ENCODE measurements at regions not wholly inside any gene's neighbourhood (a gene's known extent, or its start where the extent isn't known, plus 50 kb on each side); places are given as distances from the start of the nearest gene placed in this dataset.

- Histone ChIP-seq H3K36me3 (ENCODE audit: insufficient read depth, low read length) (no peaks in the 10 kb centered on the region), H4K20me1 (ENCODE audit: insufficient read depth, low read length) (no peaks in the 10 kb centered on the region), H3K79me2 (ENCODE audit: insufficient read depth, low read length) (no peaks in the 10 kb centered on the region), H3K4me1 (ENCODE audit: insufficient read depth, low read length) (no peaks in the 10 kb centered on the region), H3K27me3 (ENCODE audit: insufficient read depth, low read length) (no peaks in the 10 kb centered on the region), H3K4me2 (ENCODE audit: low read length) (no peak overlapping the region), H3K9ac (ENCODE audit: low read length) (no peak overlapping the region), H3K4me3 (ENCODE audit: insufficient read depth, low read depth, low read length) (no peak overlapping the region), H3K9me3 (ENCODE audit: insufficient read depth, low read depth, low read length) (no peaks in the 10 kb centered on the region), H3K27ac (ENCODE audit: low read depth, low read length) (no peak overlapping the region), H2AFZ (ENCODE audit: low read depth, low read length) (no peak overlapping the region)
- no peak overlapping the region for H3K27ac Mint-ChIP-seq (ENCODE audit: unreplicated experiment)
- H3K4me3 Mint-ChIP-seq (ENCODE audit: unreplicated experiment), result no peak overlapping the region
- no peaks in the 10 kb centered on the region for H3K4me1 Mint-ChIP-seq (ENCODE audit: low read depth, unreplicated experiment)
- no peaks in the 10 kb centered on the region for H3K36me3 Mint-ChIP-seq (ENCODE audit: low read depth, unreplicated experiment)
- peaks cover 2% of the 10 kb centered on the region for H3K9me3 Mint-ChIP-seq (ENCODE audit: unreplicated experiment)
- DNase-seq (ENCODE audit: low read depth) (no peak), FAIRE-seq (no peak)
- H3K27me3 Mint-ChIP-seq (ENCODE audit: low read depth, unreplicated experiment), result no peaks in the 10 kb centered on the region
- no peak for TF ChIP-seq EZH2 (IDR thresholded peaks at IDR 0.05; ENCODE audit: insufficient read depth, low read length)
- no peak for TF ChIP-seq CTCF (IDR thresholded peaks at IDR 0.05; ENCODE audit: insufficient read depth, low read depth, low read length)
Observed at GRCh38 chr3:176505878-176506621, 691.2 kb downstream of the TBL1XR1 start.

GRCh38 chr3:176491084-176491483 lies 706.2 kb downstream of the TBL1XR1 start:
- H3K36me3 ChIP-seq (ENCODE audit: insufficient read depth, low read length), result no peaks in the 10 kb centered on the region
- Mint-ChIP-seq H3K27me3 (ENCODE audit: low read depth, unreplicated experiment) (no peaks in the 10 kb centered on the region), H3K9me3 (ENCODE audit: unreplicated experiment) (no peaks in the 10 kb centered on the region), H3K4me3 (ENCODE audit: unreplicated experiment) (no peak overlapping the region), H3K4me1 (ENCODE audit: low read depth, unreplicated experiment) (peaks cover 3% of the 10 kb centered on the region), H3K27ac (ENCODE audit: unreplicated experiment) (no peak overlapping the region), H3K36me3 (ENCODE audit: low read depth, unreplicated experiment) (no peaks in the 10 kb centered on the region)
- no peak for FAIRE-seq
- H4K20me1 ChIP-seq (ENCODE audit: insufficient read depth, low read length), result no peaks in the 10 kb centered on the region
- no peaks in the 10 kb centered on the region for H3K9me3 ChIP-seq (ENCODE audit: insufficient read depth, low read depth, low read length)
- no peak overlapping the region for H3K4me2 ChIP-seq (ENCODE audit: low read length)
- H3K4me1 ChIP-seq (ENCODE audit: insufficient read depth, low read length), result no peaks in the 10 kb centered on the region
- H3K9ac ChIP-seq (ENCODE audit: low read length), result no peak overlapping the region
- no peaks in the 10 kb centered on the region for H3K79me2 ChIP-seq (ENCODE audit: insufficient read depth, low read length)
- DNase-seq (ENCODE audit: low read depth), result no peak
- no peak overlapping the region for H2AFZ ChIP-seq (ENCODE audit: low read depth, low read length)
- no peak overlapping the region for H3K27ac ChIP-seq (ENCODE audit: low read depth, low read length)
- H3K4me3 ChIP-seq (ENCODE audit: insufficient read depth, low read depth, low read length), result no peak overlapping the region
- H3K27me3 ChIP-seq (ENCODE audit: insufficient read depth, low read length), result no peaks in the 10 kb centered on the region
- no peak for TF ChIP-seq EZH2 (IDR thresholded peaks at IDR 0.05; ENCODE audit: insufficient read depth, low read length)
- TF ChIP-seq CTCF (IDR thresholded peaks at IDR 0.05; ENCODE audit: insufficient read depth, low read depth, low read length), result no peak

- no peak overlapping the region for H2AFZ ChIP-seq (ENCODE audit: low read depth, low read length)
- DNase-seq (ENCODE audit: low read depth) (no peak), FAIRE-seq (no peak)
- no peak overlapping the region for H3K27ac ChIP-seq (ENCODE audit: low read depth, low read length)
- no peak overlapping the region for H3K9ac ChIP-seq (ENCODE audit: low read length)
- no peak for TF ChIP-seq CTCF (IDR thresholded peaks at IDR 0.05; ENCODE audit: insufficient read depth, low read depth, low read length)
- no peak for TF ChIP-seq EZH2 (IDR thresholded peaks at IDR 0.05; ENCODE audit: insufficient read depth, low read length)
- no peaks in the 10 kb centered on the region for H3K79me2 ChIP-seq (ENCODE audit: insufficient read depth, low read length)
- Mint-ChIP-seq H3K9me3 (ENCODE audit: unreplicated experiment) (no peaks in the 10 kb centered on the region), H3K27ac (ENCODE audit: unreplicated experiment) (no peak overlapping the region), H3K4me3 (ENCODE audit: unreplicated experiment) (no peak overlapping the region), H3K4me1 (ENCODE audit: low read depth, unreplicated experiment) (peaks cover 3% of the 10 kb centered on the region), H3K27me3 (ENCODE audit: low read depth, unreplicated experiment) (no peaks in the 10 kb centered on the region), H3K36me3 (ENCODE audit: low read depth, unreplicated experiment) (no peaks in the 10 kb centered on the region)
- no peak overlapping the region for H3K4me2 ChIP-seq (ENCODE audit: low read length)
- H4K20me1 ChIP-seq (ENCODE audit: insufficient read depth, low read length), result no peaks in the 10 kb centered on the region
- no peaks in the 10 kb centered on the region for H3K4me1 ChIP-seq (ENCODE audit: insufficient read depth, low read length)
- no peak overlapping the region for H3K4me3 ChIP-seq (ENCODE audit: insufficient read depth, low read depth, low read length)
- H3K27me3 ChIP-seq (ENCODE audit: insufficient read depth, low read length), result no peaks in the 10 kb centered on the region
- no peaks in the 10 kb centered on the region for H3K36me3 ChIP-seq (ENCODE audit: insufficient read depth, low read length)
- no peaks in the 10 kb centered on the region for H3K9me3 ChIP-seq (ENCODE audit: insufficient read depth, low read depth, low read length)
Observed at GRCh38 chr3:176490357-176490756, 706.9 kb downstream of the TBL1XR1 start.

Data from astrocyte (in vitro differentiated cells and primary cell).